ENCODE measurements at regions not wholly inside any gene's neighbourhood (a gene's known extent, or its start where the extent isn't known, plus 50 kb on each side); places are given as distances from the start of the nearest gene placed in this dataset.

GRCh38 chr20:60430516-60431001 lies 472.3 kb downstream of the CDH26 start:
- H3K27me3 ChIP-seq (replicated peaks in 2 of 5; ENCODE audit: control insufficient read depth in 4 of 5, insufficient read depth in 5 of 5, low read length in 4 of 5): peaks cover 0 to 71% (median 21%) of the 10 kb centered on the region in 5 experiments
- H3K4me1 ChIP-seq (ENCODE audit: control extremely low read depth in 1 of 4, control insufficient read depth in 4 of 4, insufficient read depth in 4 of 4, low read length in 3 of 4): no peaks in the 10 kb centered on the region
- no peaks in the 10 kb centered on the region for H3K36me3 ChIP-seq (ENCODE audit: control insufficient read depth in 4 of 4, insufficient read depth in 4 of 4, low read length in 3 of 4)
- no peak for DNase-seq
- no peak overlapping the region for H3K4me3 ChIP-seq (ENCODE audit: control insufficient read depth in 1 of 7, extremely low read depth in 1 of 7, insufficient read depth in 4 of 7, low read depth in 2 of 7, low read length in 6 of 7)
- ChIA-PET CTCF (no interaction called here), POLR2A (no interaction called here)
- WGBS (ENCODE audit: insufficient coverage): 95% methylated on average over 14 of the region's 14 CpGs
- H3K27ac ChIP-seq (ENCODE audit: insufficient read depth in 1 of 2, low read depth in 1 of 2, low read length in 2 of 2, poor library complexity in 1 of 2, severe bottlenecking in 2 of 2): no peak overlapping the region
- H3K9me3 ChIP-seq (ENCODE audit: control extremely low read depth in 1 of 5, control insufficient read depth in 4 of 5, insufficient read depth in 2 of 5, low read depth in 1 of 5, low read length in 4 of 5): peaks cover 0 to 5% (median 0%) of the 10 kb centered on the region in 5 experiments

GRCh38 chr20:60431349-60431748 lies 473.1 kb downstream of the CDH26 start:
- DNase-seq: no peak
- Histone ChIP-seq H3K27me3 (replicated peaks in 2 of 5; ENCODE audit: control insufficient read depth in 4 of 5, insufficient read depth in 5 of 5, low read length in 4 of 5) (peaks cover 0 to 74% (median 17%) of the 10 kb centered on the region in 5 experiments), H3K9me3 (ENCODE audit: control extremely low read depth in 1 of 5, control insufficient read depth in 4 of 5, insufficient read depth in 2 of 5, low read depth in 1 of 5, low read length in 4 of 5) (peaks cover 0 to 5% (median 0%) of the 10 kb centered on the region in 5 experiments), H3K36me3 (ENCODE audit: control insufficient read depth in 4 of 4, insufficient read depth in 4 of 4, low read length in 3 of 4) (no peaks in the 10 kb centered on the region), H3K4me1 (ENCODE audit: control extremely low read depth in 1 of 4, control insufficient read depth in 4 of 4, insufficient read depth in 4 of 4, low read length in 3 of 4) (no peaks in the 10 kb centered on the region), H3K4me3 (ENCODE audit: control insufficient read depth in 1 of 7, extremely low read depth in 1 of 7, insufficient read depth in 4 of 7, low read depth in 2 of 7, low read length in 6 of 7) (no peak overlapping the region), H3K27ac (ENCODE audit: insufficient read depth in 1 of 2, low read depth in 1 of 2, low read length in 2 of 2, poor library complexity in 1 of 2, severe bottlenecking in 2 of 2) (no peak overlapping the region)
- POLR2A ChIA-PET: no interaction called here
- 78% methylated on average over 5 of the region's 5 CpGs for WGBS (ENCODE audit: insufficient coverage)
- CTCF ChIA-PET: no interaction called here

GRCh38 chr20:60437418-60437817 lies 479.2 kb downstream of the CDH26 start:
- Histone ChIP-seq H3K4me3 (ENCODE audit: control insufficient read depth in 1 of 7, extremely low read depth in 1 of 7, insufficient read depth in 4 of 7, low read depth in 2 of 7, low read length in 6 of 7) (no peak overlapping the region), H3K27ac (ENCODE audit: insufficient read depth in 1 of 2, low read depth in 1 of 2, low read length in 2 of 2, poor library complexity in 1 of 2, severe bottlenecking in 2 of 2) (no peak overlapping the region), H3K4me1 (ENCODE audit: control extremely low read depth in 1 of 4, control insufficient read depth in 4 of 4, insufficient read depth in 4 of 4, low read length in 3 of 4) (no peaks in the 10 kb centered on the region), H3K27me3 (replicated peaks in 2 of 5; ENCODE audit: control insufficient read depth in 4 of 5, insufficient read depth in 5 of 5, low read length in 4 of 5) (peaks cover 2 to 66% (median 6%) of the 10 kb centered on the region in 5 experiments), H3K36me3 (ENCODE audit: control insufficient read depth in 4 of 4, insufficient read depth in 4 of 4, low read length in 3 of 4) (no peaks in the 10 kb centered on the region), H3K9me3 (ENCODE audit: control extremely low read depth in 1 of 5, control insufficient read depth in 4 of 5, insufficient read depth in 2 of 5, low read depth in 1 of 5, low read length in 4 of 5) (peaks cover 0 to 22% (median 3%) of the 10 kb centered on the region in 5 experiments)
- CTCF ChIA-PET: no interaction called here
- no peak for DNase-seq
- 100% methylated on average over 1 of the region's 4 CpGs for WGBS (ENCODE audit: insufficient coverage)
- POLR2A ChIA-PET: no interaction called here

GRCh38 chr20:60446267-60447111 lies 488.3 kb downstream of the CDH26 start:
- no peak overlapping the region for H3K4me3 ChIP-seq (ENCODE audit: control insufficient read depth in 1 of 7, extremely low read depth in 1 of 7, insufficient read depth in 4 of 7, low read depth in 2 of 7, low read length in 6 of 7)
- POLR2A ChIA-PET: no interaction called here
- DNase-seq: peak; percentile 69 to 90 (median 88)
- H3K4me1 ChIP-seq (ENCODE audit: control extremely low read depth in 1 of 4, control insufficient read depth in 4 of 4, insufficient read depth in 4 of 4, low read length in 3 of 4): peaks cover 0 to 12% (median 7%) of the 10 kb centered on the region in 4 experiments
- WGBS (ENCODE audit: insufficient coverage): 14% methylated on average over 6 of the region's 9 CpGs
- peaks cover 11 to 86% (median 35%) of the 10 kb centered on the region in 5 experiments for H3K27me3 ChIP-seq (replicated peaks in 2 of 5; ENCODE audit: control insufficient read depth in 4 of 5, insufficient read depth in 5 of 5, low read length in 4 of 5)
- peaks cover 0 to 8% (median 2%) of the 10 kb centered on the region in 5 experiments for H3K9me3 ChIP-seq (ENCODE audit: control extremely low read depth in 1 of 5, control insufficient read depth in 4 of 5, insufficient read depth in 2 of 5, low read depth in 1 of 5, low read length in 4 of 5)
- CTCF ChIA-PET: interaction anchor here (1.1 kb wide), 1 partner anchor 506 kb away, joined by 3 read pairs; the partner anchor contains the start of genes FAM217B and PPP1R3D
- H3K36me3 ChIP-seq (ENCODE audit: control insufficient read depth in 4 of 4, insufficient read depth in 4 of 4, low read length in 3 of 4): no peaks in the 10 kb centered on the region
- H3K27ac ChIP-seq (ENCODE audit: insufficient read depth in 1 of 2, low read depth in 1 of 2, low read length in 2 of 2, poor library complexity in 1 of 2, severe bottlenecking in 2 of 2): no peak overlapping the region

- no peak for DNase-seq
- no peak overlapping the region for H3K4me3 ChIP-seq (ENCODE audit: control insufficient read depth in 1 of 7, extremely low read depth in 1 of 7, insufficient read depth in 4 of 7, low read depth in 2 of 7, low read length in 6 of 7)
- WGBS (ENCODE audit: insufficient coverage): 87% methylated on average over 2 of the region's 3 CpGs
- no peak overlapping the region for H3K27ac ChIP-seq (ENCODE audit: insufficient read depth in 1 of 2, low read depth in 1 of 2, low read length in 2 of 2, poor library complexity in 1 of 2, severe bottlenecking in 2 of 2)
- H3K4me1 ChIP-seq (ENCODE audit: control extremely low read depth in 1 of 4, control insufficient read depth in 4 of 4, insufficient read depth in 4 of 4, low read length in 3 of 4): peaks cover 0 to 12% (median 7%) of the 10 kb centered on the region in 4 experiments
- H3K27me3 ChIP-seq (replicated peaks in 2 of 5; ENCODE audit: control insufficient read depth in 4 of 5, insufficient read depth in 5 of 5, low read length in 4 of 5): peaks cover 11 to 84% (median 35%) of the 10 kb centered on the region in 5 experiments
- ChIA-PET CTCF (interaction anchor here (1.1 kb wide), 1 partner anchor 508 kb away, joined by 3 read pairs; the partner anchor contains the start of genes FAM217B and PPP1R3D), POLR2A (no interaction called here)
- peaks cover 0 to 2% (median 0%) of the 10 kb centered on the region in 5 experiments for H3K9me3 ChIP-seq (ENCODE audit: control extremely low read depth in 1 of 5, control insufficient read depth in 4 of 5, insufficient read depth in 2 of 5, low read depth in 1 of 5, low read length in 4 of 5)
- no peaks in the 10 kb centered on the region for H3K36me3 ChIP-seq (ENCODE audit: control insufficient read depth in 4 of 4, insufficient read depth in 4 of 4, low read length in 3 of 4)
These were observed 489.5 kb downstream of the CDH26 start for GRCh38 chr20:60447703-60448102.

- ChIA-PET CTCF (interaction anchor here (0.8 to 1.4 kb wide), 2 partner anchors 225 to 243 kb away, joined by 3 to 5 read pairs; no protein-coding TSS in a partner anchor), POLR2A (no interaction called here)
- Histone ChIP-seq H3K27ac (ENCODE audit: insufficient read depth in 1 of 2, low read depth in 1 of 2, low read length in 2 of 2, poor library complexity in 1 of 2, severe bottlenecking in 2 of 2) (no peak overlapping the region), H3K36me3 (ENCODE audit: control insufficient read depth in 4 of 4, insufficient read depth in 4 of 4, low read length in 3 of 4) (no peaks in the 10 kb centered on the region), H3K4me3 (ENCODE audit: control insufficient read depth in 1 of 7, extremely low read depth in 1 of 7, insufficient read depth in 4 of 7, low read depth in 2 of 7, low read length in 6 of 7) (no peak overlapping the region), H3K27me3 (replicated peaks in 2 of 5; ENCODE audit: control insufficient read depth in 4 of 5, insufficient read depth in 5 of 5, low read length in 4 of 5) (peaks cover 0 to 84% (median 21%) of the 10 kb centered on the region in 5 experiments), H3K9me3 (ENCODE audit: control extremely low read depth in 1 of 5, control insufficient read depth in 4 of 5, insufficient read depth in 2 of 5, low read depth in 1 of 5, low read length in 4 of 5) (peaks cover 0 to 2% (median 0%) of the 10 kb centered on the region in 5 experiments), H3K4me1 (ENCODE audit: control extremely low read depth in 1 of 4, control insufficient read depth in 4 of 4, insufficient read depth in 4 of 4, low read length in 3 of 4) (no peaks in the 10 kb centered on the region)
- 86% methylated on average over 6 of the region's 11 CpGs for WGBS (ENCODE audit: insufficient coverage)
- no peak for DNase-seq
These were observed 495.4 kb downstream of the CDH26 start for GRCh38 chr20:60453388-60454246.

Data from common myeloid progenitor, CD34-positive (primary cell).